ENCODE measurements at regions not wholly inside any gene's neighbourhood (a gene's known extent, or its start where the extent isn't known, plus 50 kb on each side); places are given as distances from the start of the nearest gene placed in this dataset.
A peak's percentile ranks its signal among the peaks of the same experiment; 100 is the strongest.

GRCh38 chr5:34505731-34506130 is 150.4 kb upstream of the RAI14 start:
- no peak for DNase-seq (ENCODE audit: low read depth)

- no peak for DNase-seq (ENCODE audit: low read depth)
Observed at GRCh38 chr5:34507933-34508332, 148.2 kb upstream of the RAI14 start.

- DNase-seq (ENCODE audit: low read depth) = no peak
Observed at GRCh38 chr5:34509392-34509791, 146.7 kb upstream of the RAI14 start.

- DNase-seq (ENCODE audit: low read depth) = no peak
Observed at GRCh38 chr5:34510002-34510401, 146.1 kb upstream of the RAI14 start.

- DNase-seq (ENCODE audit: low read depth) = no peak
Observed at GRCh38 chr5:34511063-34511462, 145.1 kb upstream of the RAI14 start.

- DNase-seq (ENCODE audit: low read depth) = no peak
Observed at GRCh38 chr5:34511481-34511880, 144.6 kb upstream of the RAI14 start.

- no peak for DNase-seq (ENCODE audit: low read depth)
Observed at GRCh38 chr5:34511915-34512314, 144.2 kb upstream of the RAI14 start.

GRCh38 chr5:34516166-34516565 is 140.0 kb upstream of the RAI14 start:
- DNase-seq (ENCODE audit: low read depth) = no peak

GRCh38 chr5:34516686-34517085 is 139.4 kb upstream of the RAI14 start:
- no peak for DNase-seq (ENCODE audit: low read depth)

GRCh38 chr5:34517249-34517648 is 138.9 kb upstream of the RAI14 start:
- DNase-seq (ENCODE audit: low read depth) = peak; percentile 81

- peak; percentile 70 for DNase-seq (ENCODE audit: low read depth)
Observed at GRCh38 chr5:34519489-34520220, 136.5 kb upstream of the RAI14 start.

GRCh38 chr5:34521628-34522290 is 134.4 kb upstream of the RAI14 start:
- no peak for DNase-seq (ENCODE audit: low read depth)

- peak; percentile 85 for DNase-seq (ENCODE audit: low read depth)
Observed at GRCh38 chr5:34522599-34523386, 133.3 kb upstream of the RAI14 start.

GRCh38 chr5:34523387-34523726 is 132.8 kb upstream of the RAI14 start:
- DNase-seq (ENCODE audit: low read depth) = no peak

GRCh38 chr5:34524123-34524522 is 132.0 kb upstream of the RAI14 start:
- DNase-seq (ENCODE audit: low read depth) = peak; percentile 83

GRCh38 chr5:34525761-34526160 is 130.4 kb upstream of the RAI14 start:
- DNase-seq (ENCODE audit: low read depth) = no peak

GRCh38 chr5:34526682-34527305 is 129.3 kb upstream of the RAI14 start:
- DNase-seq (ENCODE audit: low read depth) = no peak

- DNase-seq (ENCODE audit: low read depth) = peak; percentile 44
Observed at GRCh38 chr5:34529581-34530331, 126.4 kb upstream of the RAI14 start.

GRCh38 chr5:34530637-34531036 is 125.5 kb upstream of the RAI14 start:
- DNase-seq (ENCODE audit: low read depth) = no peak

- no peak for DNase-seq (ENCODE audit: low read depth)
Observed at GRCh38 chr5:34531751-34532360, 124.3 kb upstream of the RAI14 start.

All from fibroblast of gingiva (primary cell).